ENCODE measurements at regions not wholly inside any gene's neighbourhood (a gene's known extent, or its start where the extent isn't known, plus 50 kb on each side); places are given as distances from the start of the nearest gene placed in this dataset.

DNA sequence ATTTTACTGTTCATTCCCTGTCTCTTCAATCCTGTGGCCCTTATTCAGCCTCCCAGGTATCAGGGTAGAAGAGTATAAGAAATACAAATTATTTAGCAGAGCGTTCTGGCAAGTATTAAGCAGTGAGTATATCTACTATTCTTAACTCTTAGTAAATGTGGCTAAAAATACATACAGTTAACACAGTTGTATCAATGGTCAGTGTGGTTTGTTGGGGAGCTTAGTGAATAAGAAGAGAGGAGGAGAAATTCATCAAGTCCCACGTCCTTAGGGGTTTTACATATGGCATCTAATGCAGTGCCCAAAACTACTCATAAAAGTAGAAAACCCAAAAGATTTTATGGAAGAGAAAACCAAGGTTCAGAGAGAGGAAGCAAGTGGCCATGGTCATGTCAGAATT lies 691.0 kb upstream of the SGCG start:
- TF ChIP-seq, protein P1, sequence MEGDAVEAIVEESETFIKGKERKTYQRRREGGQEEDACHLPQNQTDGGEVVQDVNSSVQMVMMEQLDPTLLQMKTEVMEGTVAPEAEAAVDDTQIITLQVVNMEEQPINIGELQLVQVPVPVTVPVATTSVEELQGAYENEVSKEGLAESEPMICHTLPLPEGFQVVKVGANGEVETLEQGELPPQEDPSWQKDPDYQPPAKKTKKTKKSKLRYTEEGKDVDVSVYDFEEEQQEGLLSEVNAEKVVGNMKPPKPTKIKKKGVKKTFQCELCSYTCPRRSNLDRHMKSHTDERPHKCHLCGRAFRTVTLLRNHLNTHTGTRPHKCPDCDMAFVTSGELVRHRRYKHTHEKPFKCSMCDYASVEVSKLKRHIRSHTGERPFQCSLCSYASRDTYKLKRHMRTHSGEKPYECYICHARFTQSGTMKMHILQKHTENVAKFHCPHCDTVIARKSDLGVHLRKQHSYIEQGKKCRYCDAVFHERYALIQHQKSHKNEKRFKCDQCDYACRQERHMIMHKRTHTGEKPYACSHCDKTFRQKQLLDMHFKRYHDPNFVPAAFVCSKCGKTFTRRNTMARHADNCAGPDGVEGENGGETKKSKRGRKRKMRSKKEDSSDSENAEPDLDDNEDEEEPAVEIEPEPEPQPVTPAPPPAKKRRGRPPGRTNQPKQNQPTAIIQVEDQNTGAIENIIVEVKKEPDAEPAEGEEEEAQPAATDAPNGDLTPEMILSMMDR (conservative IDR thresholded peaks at IDR 0.05 in 1 of 2, IDR thresholded peaks at IDR 0.05 in 1 of 2; ENCODE audit: low read depth in 1 of 2, low read length in 2 of 2) = no peak
- TF ChIP-seq EZH2 (IDR thresholded peaks at IDR 0.05; ENCODE audit: low read length, missing control alignments) = no peak
- H3K36me3 ChIP-seq (ENCODE audit: control insufficient read depth, insufficient read depth, low read length) = no peaks in the 10 kb centered on the region
- no peak overlapping the region for H2AFZ ChIP-seq (ENCODE audit: low read length)
- no peak overlapping the region for H3K4me3 ChIP-seq (replicated peaks in 1 of 4; ENCODE audit: control extremely low read depth in 1 of 4, insufficient read depth in 1 of 4, low read depth in 3 of 4, low read length in 4 of 4)
- no peak overlapping the region for H3K27ac ChIP-seq (ENCODE audit: insufficient read depth, low read length)
- H3K27me3 ChIP-seq (ENCODE audit: control insufficient read depth, insufficient read depth, low read length) = no peaks in the 10 kb centered on the region
- no peaks in the 10 kb centered on the region for H3K4me1 ChIP-seq (ENCODE audit: control insufficient read depth, extremely low read depth, insufficient read depth, low read length)
- DNase-seq (ENCODE audit: low read depth in 2 of 2) = no peak
- no peaks in the 10 kb centered on the region for H4K20me1 ChIP-seq (ENCODE audit: control insufficient read depth, extremely low read depth, insufficient read depth, low read length)
- H3K9ac ChIP-seq (ENCODE audit: insufficient read depth, low read length) = no peak overlapping the region
- no peak overlapping the region for H3K4me2 ChIP-seq (ENCODE audit: extremely low read depth, insufficient read depth, low read length)
- H3K9me3 ChIP-seq (ENCODE audit: control insufficient read depth, insufficient read depth, low read depth, low read length) = no peaks in the 10 kb centered on the region
- no peaks in the 10 kb centered on the region for H3K79me2 ChIP-seq (ENCODE audit: control insufficient read depth, insufficient read depth, low read length)

DNA sequence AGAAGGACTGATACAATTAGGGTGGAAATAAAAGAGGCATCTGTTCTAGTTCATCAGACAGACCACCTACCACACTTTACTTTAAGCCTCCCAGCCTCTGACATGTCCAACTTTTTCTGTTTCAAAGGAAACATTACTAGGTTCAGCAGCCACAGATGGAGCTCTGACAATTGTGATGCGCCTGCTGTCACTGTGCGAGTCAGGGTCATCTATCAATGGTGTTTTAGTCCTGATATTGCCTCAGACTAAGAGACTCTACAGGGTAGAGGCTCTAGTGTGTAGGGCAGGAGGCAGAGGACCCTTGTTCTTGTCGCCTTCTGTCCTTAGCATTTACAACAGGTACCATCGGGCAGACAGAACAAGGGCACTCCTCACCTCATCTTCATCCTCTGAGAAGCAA lies 685.0 kb upstream of the SGCG start:
- no peaks in the 10 kb centered on the region for H3K36me3 ChIP-seq (ENCODE audit: control insufficient read depth, insufficient read depth, low read length)
- no peaks in the 10 kb centered on the region for H3K4me1 ChIP-seq (ENCODE audit: control insufficient read depth, extremely low read depth, insufficient read depth, low read length)
- H3K9me3 ChIP-seq (ENCODE audit: control insufficient read depth, insufficient read depth, low read depth, low read length) = no peaks in the 10 kb centered on the region
- H3K27me3 ChIP-seq (ENCODE audit: control insufficient read depth, insufficient read depth, low read length) = no peaks in the 10 kb centered on the region
- no peak overlapping the region for H2AFZ ChIP-seq (ENCODE audit: low read length)
- no peak overlapping the region for H3K9ac ChIP-seq (ENCODE audit: insufficient read depth, low read length)
- no peak overlapping the region for H3K27ac ChIP-seq (ENCODE audit: insufficient read depth, low read length)
- TF ChIP-seq, protein P1 (conservative IDR thresholded peaks at IDR 0.05 in 1 of 2, IDR thresholded peaks at IDR 0.05 in 1 of 2; ENCODE audit: low read depth in 1 of 2, low read length in 2 of 2) = no peak
- no peak for TF ChIP-seq EZH2 (IDR thresholded peaks at IDR 0.05; ENCODE audit: low read length, missing control alignments)
- H3K4me2 ChIP-seq (ENCODE audit: extremely low read depth, insufficient read depth, low read length) = no peak overlapping the region
- no peak overlapping the region for H3K4me3 ChIP-seq (replicated peaks in 1 of 4; ENCODE audit: control extremely low read depth in 1 of 4, insufficient read depth in 1 of 4, low read depth in 3 of 4, low read length in 4 of 4)
- no peaks in the 10 kb centered on the region for H4K20me1 ChIP-seq (ENCODE audit: control insufficient read depth, extremely low read depth, insufficient read depth, low read length)
- DNase-seq (ENCODE audit: low read depth in 2 of 2) = no peak
- no peaks in the 10 kb centered on the region for H3K79me2 ChIP-seq (ENCODE audit: control insufficient read depth, insufficient read depth, low read length)

DNA sequence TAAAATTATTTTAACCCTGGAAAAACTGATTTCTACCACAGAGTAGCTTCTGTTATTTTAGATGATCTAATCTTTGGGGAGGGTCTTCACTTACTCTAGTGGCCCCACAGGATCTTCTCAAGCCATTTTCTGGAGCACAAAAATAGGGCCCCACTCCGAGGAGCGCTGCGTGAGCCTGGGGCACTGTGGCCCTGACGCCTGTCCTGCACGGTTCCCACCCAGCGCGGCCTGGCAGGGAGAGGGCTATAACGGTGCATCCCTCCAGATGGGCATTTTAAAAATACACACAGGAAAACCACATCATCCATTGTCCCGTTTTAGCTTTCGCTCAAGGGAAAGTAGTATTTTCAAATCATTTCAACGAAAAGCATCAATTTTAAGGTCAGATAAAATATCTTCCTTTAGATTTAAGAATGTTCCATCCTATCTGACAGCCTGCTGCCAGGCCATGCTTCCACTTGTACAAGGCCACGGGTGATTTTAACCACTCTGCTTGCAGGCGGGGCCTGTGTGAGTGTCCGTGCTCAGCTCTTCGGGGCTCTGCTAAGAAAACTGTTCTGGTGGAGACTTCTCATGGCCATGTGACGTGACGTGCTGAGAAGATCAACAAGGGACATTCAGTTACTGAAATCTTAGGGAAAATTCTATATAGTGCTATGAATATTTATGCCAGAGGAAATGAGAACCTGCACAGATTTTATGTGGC lies 683.8 kb upstream of the SGCG start:
- no peaks in the 10 kb centered on the region for H3K79me2 ChIP-seq (ENCODE audit: control insufficient read depth, insufficient read depth, low read length)
- no peak overlapping the region for H3K4me3 ChIP-seq (replicated peaks in 1 of 4; ENCODE audit: control extremely low read depth in 1 of 4, insufficient read depth in 1 of 4, low read depth in 3 of 4, low read length in 4 of 4)
- no peaks in the 10 kb centered on the region for H3K36me3 ChIP-seq (ENCODE audit: control insufficient read depth, insufficient read depth, low read length)
- H3K27ac ChIP-seq (ENCODE audit: insufficient read depth, low read length) = no peak overlapping the region
- DNase-seq (ENCODE audit: low read depth in 2 of 2) = no peak
- no peaks in the 10 kb centered on the region for H3K4me1 ChIP-seq (ENCODE audit: control insufficient read depth, extremely low read depth, insufficient read depth, low read length)
- no peak overlapping the region for H2AFZ ChIP-seq (ENCODE audit: low read length)
- H3K9me3 ChIP-seq (ENCODE audit: control insufficient read depth, insufficient read depth, low read depth, low read length) = no peaks in the 10 kb centered on the region
- no peaks in the 10 kb centered on the region for H3K27me3 ChIP-seq (ENCODE audit: control insufficient read depth, insufficient read depth, low read length)
- no peak overlapping the region for H3K9ac ChIP-seq (ENCODE audit: insufficient read depth, low read length)
- no peak overlapping the region for H3K4me2 ChIP-seq (ENCODE audit: extremely low read depth, insufficient read depth, low read length)
- H4K20me1 ChIP-seq (ENCODE audit: control insufficient read depth, extremely low read depth, insufficient read depth, low read length) = no peaks in the 10 kb centered on the region
- TF ChIP-seq, protein P1 (conservative IDR thresholded peaks at IDR 0.05 in 1 of 2, IDR thresholded peaks at IDR 0.05 in 1 of 2; ENCODE audit: low read depth in 1 of 2, low read length in 2 of 2) = no peak
- no peak for TF ChIP-seq EZH2 (IDR thresholded peaks at IDR 0.05; ENCODE audit: low read length, missing control alignments)
